Hepatocyte (in vitro differentiated cells): ENCODE measurements at regions not wholly inside any gene's neighbourhood (a gene's known extent, or its start where the extent isn't known, plus 50 kb on each side); places are given as distances from the start of the nearest gene placed in this dataset.
A peak's percentile ranks its signal among the peaks of the same experiment; 100 is the strongest.

Source experiments
- DNase-seq: peaks from one replicate; pipeline ENCODE4 v3.0.0-alpha.2; 2016; ENCODE audit warnings: low spot score
- H2AFZ ChIP-seq: fragments of 200-600 bp; sonication (generic); 2 replicates; pipeline ENCODE4 v1.6.0; 2016; ENCODE audit warnings: antibody characterized with exemption, mild to moderate bottlenecking
- H3K27ac ChIP-seq: fragments of 200-600 bp; sonication (generic); 2 replicates; pipeline ENCODE4 v1.5.1; 2016; ENCODE audit warnings: mild to moderate bottlenecking
- H3K27me3 ChIP-seq: fragments of 200-600 bp; sonication (generic); 2 replicates; pipeline ENCODE4 v1.6.1; 2016
- H3K36me3 ChIP-seq: fragments of 200-600 bp; sonication (generic); replicated peaks from 2 replicates; pipeline ENCODE4 v1.5.1; 2016; ENCODE audit warnings: low read depth; ENCODE audit not compliant: insufficient read depth
- H3K4me1 ChIP-seq: fragments of 200-600 bp; sonication (generic); 2 replicates; pipeline ENCODE4 v1.5.1; 2016; ENCODE audit warnings: mild to moderate bottlenecking, moderate library complexity; ENCODE audit not compliant: insufficient read depth
- H3K4me2 ChIP-seq: fragments of 200-600 bp; sonication (generic); 2 replicates; pipeline ENCODE4 v1.6.0; 2016
- H3K4me3 ChIP-seq: fragments of 200-600 bp; sonication (generic); 2 replicates; pipeline ENCODE4 v1.5.1; 2016; ENCODE audit warnings: mild to moderate bottlenecking
- H3K79me2 ChIP-seq: fragments of 200-600 bp; sonication (generic); 2 replicates; pipeline ENCODE4 v1.6.0; 2017; ENCODE audit warnings: mild to moderate bottlenecking
- H3K9me2 ChIP-seq: fragments of 200-600 bp; sonication (generic); replicated peaks from 2 replicates; pipeline ENCODE4 v1.6.0; 2017; ENCODE audit warnings: mild to moderate bottlenecking; ENCODE audit not compliant: insufficient read depth
- H3K9me3 ChIP-seq: fragments of 200-600 bp; sonication (generic); 2 replicates; pipeline ENCODE4 v1.5.1; 2016; ENCODE audit warnings: low read depth, mild to moderate bottlenecking
- H4K20me1 ChIP-seq: fragments of 200-600 bp; sonication (generic); 2 replicates; pipeline ENCODE4 v1.6.0; 2016; ENCODE audit warnings: mild to moderate bottlenecking; ENCODE audit not compliant: insufficient read depth, poor library complexity, severe bottlenecking
- CTCF ChIP-seq: fragments of 200-600 bp; sonication (generic); IDR thresholded peaks from 2 replicates; pipeline ENCODE4 v1.5.1; 2016; ENCODE audit warnings: antibody characterized with exemption, mild to moderate bottlenecking; ENCODE audit not compliant: poor library complexity
- EZH2 ChIP-seq: fragments of 200-600 bp; sonication (generic); IDR thresholded peaks from 2 replicates; pipeline ENCODE4 v1.6.1; 2016; ENCODE audit warnings: antibody characterized with exemption, mild to moderate bottlenecking, borderline replicate concordance
- EZH2phosphoT487 ChIP-seq: fragments of 200-600 bp; sonication (generic); IDR thresholded peaks from one replicate; pipeline ENCODE4 v1.6.1; 2018; ENCODE audit warnings: antibody characterized with exemption, mild to moderate bottlenecking, low read depth, moderate library complexity; ENCODE audit not compliant: unreplicated experiment, severe bottlenecking
- WGBS: methylation state at CpG from one replicate; pipeline ENCODE4 v1.1.6; 2016; ENCODE audit warnings: low lambda C conversion rate; ENCODE audit errors: missing lambda C conversion rate; 5-methylcytosine and 5-hydroxymethylcytosine counted together

GRCh38 chr16:11408216-11408615 lies 63.0 kb downstream of the RMI2 start:
- WGBS: 87% methylated on average over 8 of the region's 8 CpGs
- no peaks in the 10 kb centered on the region for H3K79me2 ChIP-seq
- no peaks in the 10 kb centered on the region for H3K9me2 ChIP-seq
- H4K20me1 ChIP-seq: no peaks in the 10 kb centered on the region
- H3K36me3 ChIP-seq: no peaks in the 10 kb centered on the region
- no peak overlapping the region for H3K4me3 ChIP-seq
- no peak overlapping the region for H3K27ac ChIP-seq
- no peaks in the 10 kb centered on the region for H3K27me3 ChIP-seq
- TF ChIP-seq EZH2: no peak
- TF ChIP-seq CTCF: no peak
- no peak for TF ChIP-seq EZH2phosphoT487
- H3K4me1 ChIP-seq: peaks cover 12% of the 10 kb centered on the region
- no peak overlapping the region for H3K4me2 ChIP-seq
- no peak for DNase-seq
- H3K9me3 ChIP-seq: no peaks in the 10 kb centered on the region
- H2AFZ ChIP-seq: no peak overlapping the region

- no peak overlapping the region for H3K4me3 ChIP-seq
- no peak overlapping the region for H2AFZ ChIP-seq
- H3K4me2 ChIP-seq: peak overlapping the region; percentile 17
- no peaks in the 10 kb centered on the region for H3K9me2 ChIP-seq
- H3K27me3 ChIP-seq: no peaks in the 10 kb centered on the region
- 61% methylated on average over 6 of the region's 6 CpGs for WGBS
- H3K27ac ChIP-seq: peak overlapping the region; percentile 65
- TF ChIP-seq EZH2 (no peak), CTCF (no peak), EZH2phosphoT487 (no peak)
- H3K79me2 ChIP-seq: no peaks in the 10 kb centered on the region
- H3K9me3 ChIP-seq: no peaks in the 10 kb centered on the region
- H3K36me3 ChIP-seq: no peaks in the 10 kb centered on the region
- no peaks in the 10 kb centered on the region for H4K20me1 ChIP-seq
- H3K4me1 ChIP-seq: peaks cover 12% of the 10 kb centered on the region
- DNase-seq: no peak
Measured at GRCh38 chr16:11409398-11409797, 64.1 kb downstream of the RMI2 start.

- no peak overlapping the region for H3K4me3 ChIP-seq
- H3K4me1 ChIP-seq: peaks cover 12% of the 10 kb centered on the region
- no peak for DNase-seq
- H3K27ac ChIP-seq: peak overlapping the region; percentile 65
- H3K4me2 ChIP-seq: no peak overlapping the region
- H2AFZ ChIP-seq: no peak overlapping the region
- H3K27me3 ChIP-seq: no peaks in the 10 kb centered on the region
- H3K79me2 ChIP-seq: no peaks in the 10 kb centered on the region
- no peaks in the 10 kb centered on the region for H3K9me3 ChIP-seq
- no peaks in the 10 kb centered on the region for H3K36me3 ChIP-seq
- 77% methylated on average over 12 of the region's 12 CpGs for WGBS
- no peaks in the 10 kb centered on the region for H4K20me1 ChIP-seq
- no peaks in the 10 kb centered on the region for H3K9me2 ChIP-seq
- TF ChIP-seq EZH2phosphoT487 (no peak), EZH2 (no peak), CTCF (no peak)
Measured at GRCh38 chr16:11410376-11411058, 65.3 kb downstream of the RMI2 start.
